ENCODE measurements at regions not wholly inside any gene's neighbourhood (a gene's known extent, or its start where the extent isn't known, plus 50 kb on each side); places are given as distances from the start of the nearest gene placed in this dataset.

- H3K9me3 Mint-ChIP-seq: no peaks in the 10 kb centered on the region
- no peak overlapping the region for H2AFZ ChIP-seq (ENCODE audit: low read length)
- no peak overlapping the region for H4K8ac ChIP-seq (replicated peaks; ENCODE audit: insufficient read length, low read depth, low read length)
- H3K27me3 ChIP-seq (ENCODE audit: insufficient read depth, low read length): no peaks in the 10 kb centered on the region
- no peak overlapping the region for H3K14ac ChIP-seq (ENCODE audit: insufficient read depth, low read length)
- no peak overlapping the region for H3K18ac ChIP-seq (ENCODE audit: insufficient read length, low read depth, low read length)
- no peak overlapping the region for H4K91ac ChIP-seq (ENCODE audit: insufficient read length, low read depth, low read length)
- no peaks in the 10 kb centered on the region for H3K79me1 ChIP-seq (ENCODE audit: insufficient read depth, low read depth, low read length, poor library complexity, severe bottlenecking)
- no peak overlapping the region for H3K9ac ChIP-seq (ENCODE audit: extremely low read depth, insufficient read length, low read length)
- H4K5ac ChIP-seq (ENCODE audit: insufficient read length, low read depth, low read length): no peak overlapping the region
- no peaks in the 10 kb centered on the region for H3K4me1 ChIP-seq (ENCODE audit: insufficient read depth, low read length)
- H3K27ac Mint-ChIP-seq: no peak overlapping the region
- no peaks in the 10 kb centered on the region for H3K79me2 ChIP-seq (ENCODE audit: insufficient read depth, low read length)
- no peak overlapping the region for H2BK15ac ChIP-seq (ENCODE audit: low read depth, low read length)
- H3K4me2 ChIP-seq (ENCODE audit: insufficient read depth, insufficient read length, low read length): no peak overlapping the region
- no peak overlapping the region for H3K4me3 Mint-ChIP-seq
- H3K27ac ChIP-seq (ENCODE audit: insufficient read length, low read depth, low read length): no peak overlapping the region
- no peak overlapping the region for H3K56ac ChIP-seq (ENCODE audit: insufficient read length, low read depth, low read length)
- H2AK5ac ChIP-seq (ENCODE audit: insufficient read length, low read length): no peak overlapping the region
- no peaks in the 10 kb centered on the region for H3K27me3 Mint-ChIP-seq (ENCODE audit: low read depth)
- H2BK5ac ChIP-seq (ENCODE audit: insufficient read length, low read length): no peak overlapping the region
- H3K23ac ChIP-seq (ENCODE audit: insufficient read length, low read depth, low read length): no peak overlapping the region
- H2BK120ac ChIP-seq (ENCODE audit: low read depth, low read length, poor library complexity, severe bottlenecking): no peak overlapping the region
- no peaks in the 10 kb centered on the region for H3K36me3 Mint-ChIP-seq (ENCODE audit: insufficient read depth in 1 of 3, low read depth in 3 of 3)
- no peak overlapping the region for H3K4ac ChIP-seq (ENCODE audit: low read depth, low read length)
- TF ChIP-seq, protein P1, sequence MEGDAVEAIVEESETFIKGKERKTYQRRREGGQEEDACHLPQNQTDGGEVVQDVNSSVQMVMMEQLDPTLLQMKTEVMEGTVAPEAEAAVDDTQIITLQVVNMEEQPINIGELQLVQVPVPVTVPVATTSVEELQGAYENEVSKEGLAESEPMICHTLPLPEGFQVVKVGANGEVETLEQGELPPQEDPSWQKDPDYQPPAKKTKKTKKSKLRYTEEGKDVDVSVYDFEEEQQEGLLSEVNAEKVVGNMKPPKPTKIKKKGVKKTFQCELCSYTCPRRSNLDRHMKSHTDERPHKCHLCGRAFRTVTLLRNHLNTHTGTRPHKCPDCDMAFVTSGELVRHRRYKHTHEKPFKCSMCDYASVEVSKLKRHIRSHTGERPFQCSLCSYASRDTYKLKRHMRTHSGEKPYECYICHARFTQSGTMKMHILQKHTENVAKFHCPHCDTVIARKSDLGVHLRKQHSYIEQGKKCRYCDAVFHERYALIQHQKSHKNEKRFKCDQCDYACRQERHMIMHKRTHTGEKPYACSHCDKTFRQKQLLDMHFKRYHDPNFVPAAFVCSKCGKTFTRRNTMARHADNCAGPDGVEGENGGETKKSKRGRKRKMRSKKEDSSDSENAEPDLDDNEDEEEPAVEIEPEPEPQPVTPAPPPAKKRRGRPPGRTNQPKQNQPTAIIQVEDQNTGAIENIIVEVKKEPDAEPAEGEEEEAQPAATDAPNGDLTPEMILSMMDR (conservative IDR thresholded peaks at IDR 0.05): no peak
- no peak overlapping the region for H3T11ph ChIP-seq (ENCODE audit: low read length)
- H2BK12ac ChIP-seq (ENCODE audit: insufficient read length, low read depth, low read length): no peak overlapping the region
- H4K20me1 ChIP-seq (ENCODE audit: control insufficient read depth, insufficient read depth, insufficient read length): no peaks in the 10 kb centered on the region
- H3K4me1 Mint-ChIP-seq: peaks cover 7% of the 10 kb centered on the region in 2 experiments
- no peaks in the 10 kb centered on the region for H3K9me3 ChIP-seq (ENCODE audit: control insufficient read depth, low read depth, low read length)
- no peak overlapping the region for H2BK20ac ChIP-seq (ENCODE audit: low read depth, low read length, poor library complexity, severe bottlenecking)
- no peaks in the 10 kb centered on the region for H3K23me2 ChIP-seq (ENCODE audit: insufficient read length, low read depth, low read length, poor library complexity, severe bottlenecking)
- no peak for DNase-seq
These were observed 1255.7 kb downstream of the ADGRL3 start for GRCh38 chr4:62455871-62456270.

All from H9 (cell line).